Fibroblast of lung (primary cell): ENCODE measurements at regions not wholly inside any gene's neighbourhood (a gene's known extent, or its start where the extent isn't known, plus 50 kb on each side); places are given as distances from the start of the nearest gene placed in this dataset.

Source experiments
- EZH2 ChIP-seq: IDR thresholded peaks from 2 replicates; pipeline ENCODE4 v1.5.1; 2012; ENCODE audit warnings: low read length, control low read depth, mild to moderate bottlenecking; ENCODE audit errors: missing control alignments
- TF ChIP-seq, protein P1 (sequence below), 2 donors: IDR thresholded peaks in 1 of 2; conservative IDR thresholded peaks in 1 of 2; 1 replicate in 1 of 2; 2 replicates in 1 of 2; pipeline ENCODE4 v1.5.1; 2011 to 2012; ENCODE audit warnings: low read length in 2 of 2, control low read depth in 1 of 2, inconsistent platforms in 1 of 2, low read depth in 1 of 2, mild to moderate bottlenecking in 1 of 2

DNA sequence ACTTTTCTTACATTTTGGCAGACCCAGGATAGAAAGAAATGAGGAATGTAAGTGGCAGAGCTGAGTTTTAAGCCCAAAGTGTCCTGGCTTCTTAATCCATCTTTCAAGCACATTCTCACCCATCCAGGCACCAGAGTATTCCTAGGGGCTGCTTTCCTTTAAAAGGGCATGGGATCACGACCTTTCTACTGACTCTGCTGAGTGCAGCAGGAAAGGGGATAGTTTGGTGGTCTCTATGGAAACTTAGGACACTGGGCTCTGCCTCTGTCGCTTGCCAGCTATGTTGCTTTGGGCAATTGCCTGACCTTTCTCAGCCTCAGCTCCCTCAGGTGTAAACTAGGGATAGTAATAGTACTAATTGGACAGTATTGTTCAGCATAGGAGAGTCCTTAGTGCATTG lies 458.4 kb downstream of the PDCD6IP start:
- TF ChIP-seq EZH2: no peak
- TF ChIP-seq, protein P1, sequence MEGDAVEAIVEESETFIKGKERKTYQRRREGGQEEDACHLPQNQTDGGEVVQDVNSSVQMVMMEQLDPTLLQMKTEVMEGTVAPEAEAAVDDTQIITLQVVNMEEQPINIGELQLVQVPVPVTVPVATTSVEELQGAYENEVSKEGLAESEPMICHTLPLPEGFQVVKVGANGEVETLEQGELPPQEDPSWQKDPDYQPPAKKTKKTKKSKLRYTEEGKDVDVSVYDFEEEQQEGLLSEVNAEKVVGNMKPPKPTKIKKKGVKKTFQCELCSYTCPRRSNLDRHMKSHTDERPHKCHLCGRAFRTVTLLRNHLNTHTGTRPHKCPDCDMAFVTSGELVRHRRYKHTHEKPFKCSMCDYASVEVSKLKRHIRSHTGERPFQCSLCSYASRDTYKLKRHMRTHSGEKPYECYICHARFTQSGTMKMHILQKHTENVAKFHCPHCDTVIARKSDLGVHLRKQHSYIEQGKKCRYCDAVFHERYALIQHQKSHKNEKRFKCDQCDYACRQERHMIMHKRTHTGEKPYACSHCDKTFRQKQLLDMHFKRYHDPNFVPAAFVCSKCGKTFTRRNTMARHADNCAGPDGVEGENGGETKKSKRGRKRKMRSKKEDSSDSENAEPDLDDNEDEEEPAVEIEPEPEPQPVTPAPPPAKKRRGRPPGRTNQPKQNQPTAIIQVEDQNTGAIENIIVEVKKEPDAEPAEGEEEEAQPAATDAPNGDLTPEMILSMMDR (conservative IDR thresholded peaks at IDR 0.05 in 1 of 2, IDR thresholded peaks at IDR 0.05 in 1 of 2; ENCODE audit: low read depth in 1 of 2, low read length in 2 of 2): no peak
